ENCODE measurements at regions not wholly inside any gene's neighbourhood (a gene's known extent, or its start where the extent isn't known, plus 50 kb on each side); places are given as distances from the start of the nearest gene placed in this dataset.

DNA sequence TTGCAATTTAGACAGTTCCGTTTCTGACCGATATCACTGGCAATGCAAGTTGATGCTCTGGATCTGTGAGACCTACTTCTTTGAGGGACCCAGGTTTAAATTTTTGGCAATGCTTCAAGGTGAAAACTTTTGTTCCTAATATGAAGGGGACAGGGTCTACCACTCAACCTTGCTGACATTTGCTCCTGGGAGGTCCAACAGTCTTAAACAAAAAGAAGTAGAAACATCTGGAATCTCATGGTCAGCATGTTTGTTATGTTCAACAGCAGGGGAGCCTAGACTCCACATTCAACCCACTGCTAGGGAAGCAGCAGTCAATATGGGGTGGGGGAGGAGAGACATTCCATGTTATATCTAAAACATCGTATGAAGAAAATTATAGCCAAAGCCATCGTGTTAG is 196.4 kb downstream of the SIM1 start:
- DNase-seq, result no peak
- Mint-ChIP-seq H3K36me3 (ENCODE audit: insufficient read depth, unreplicated experiment) (no peaks in the 10 kb centered on the region), H3K4me1 (ENCODE audit: low read depth, unreplicated experiment) (no peaks in the 10 kb centered on the region), H3K27me3 (ENCODE audit: insufficient read depth, unreplicated experiment) (no peaks in the 10 kb centered on the region), H3K9me3 (ENCODE audit: unreplicated experiment) (no peaks in the 10 kb centered on the region), H3K27ac (ENCODE audit: unreplicated experiment) (no peak overlapping the region), H3K4me3 (ENCODE audit: unreplicated experiment) (no peak overlapping the region)
- H3K36me3 ChIP-seq (ENCODE audit: control insufficient read depth, insufficient read depth, low read length), result no peaks in the 10 kb centered on the region
- ChIA-PET POLR2A (no interaction called here), CTCF (no interaction called here)
- no TSS peak for BruUV-seq (replicated peaks)
- H3K4me1 ChIP-seq, result no peaks in the 10 kb centered on the region
- H3K27me3 ChIP-seq (replicated peaks; ENCODE audit: control insufficient read depth, insufficient read depth, low read length), result no peaks in the 10 kb centered on the region
- H3K9me3 ChIP-seq, result 0 out of 2 replicates have a peak, but pooled peaks cover 3% of the 10 kb centered on the region
- TF ChIP-seq, protein P1, sequence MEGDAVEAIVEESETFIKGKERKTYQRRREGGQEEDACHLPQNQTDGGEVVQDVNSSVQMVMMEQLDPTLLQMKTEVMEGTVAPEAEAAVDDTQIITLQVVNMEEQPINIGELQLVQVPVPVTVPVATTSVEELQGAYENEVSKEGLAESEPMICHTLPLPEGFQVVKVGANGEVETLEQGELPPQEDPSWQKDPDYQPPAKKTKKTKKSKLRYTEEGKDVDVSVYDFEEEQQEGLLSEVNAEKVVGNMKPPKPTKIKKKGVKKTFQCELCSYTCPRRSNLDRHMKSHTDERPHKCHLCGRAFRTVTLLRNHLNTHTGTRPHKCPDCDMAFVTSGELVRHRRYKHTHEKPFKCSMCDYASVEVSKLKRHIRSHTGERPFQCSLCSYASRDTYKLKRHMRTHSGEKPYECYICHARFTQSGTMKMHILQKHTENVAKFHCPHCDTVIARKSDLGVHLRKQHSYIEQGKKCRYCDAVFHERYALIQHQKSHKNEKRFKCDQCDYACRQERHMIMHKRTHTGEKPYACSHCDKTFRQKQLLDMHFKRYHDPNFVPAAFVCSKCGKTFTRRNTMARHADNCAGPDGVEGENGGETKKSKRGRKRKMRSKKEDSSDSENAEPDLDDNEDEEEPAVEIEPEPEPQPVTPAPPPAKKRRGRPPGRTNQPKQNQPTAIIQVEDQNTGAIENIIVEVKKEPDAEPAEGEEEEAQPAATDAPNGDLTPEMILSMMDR (IDR thresholded peaks at IDR 0.05; ENCODE audit: insufficient read depth in 1 of 2, low read depth in 1 of 2, low read length in 1 of 2, severe bottlenecking in 1 of 2, unreplicated experiment in 1 of 2), result no peak
- intact Hi-C loops (cut with micrococcal nuclease; ENCODE audit: unreplicated experiment), result no loop called here
- no peak overlapping the region for H3K4me3 ChIP-seq (ENCODE audit: low read depth, low read length)

GRCh38 chr6:100267721-100268123 is 197.0 kb downstream of the SIM1 start:
- BruUV-seq (replicated peaks), result no TSS peak
- intact Hi-C loops (cut with micrococcal nuclease; ENCODE audit: unreplicated experiment), result no loop called here
- H3K4me3 ChIP-seq (ENCODE audit: low read depth, low read length), result no peak overlapping the region
- ChIA-PET CTCF (no interaction called here), POLR2A (no interaction called here)
- no peak for DNase-seq
- H3K9me3 Mint-ChIP-seq (ENCODE audit: unreplicated experiment), result no peaks in the 10 kb centered on the region
- no peaks in the 10 kb centered on the region for H3K4me1 ChIP-seq
- no peak overlapping the region for H3K27ac Mint-ChIP-seq (ENCODE audit: unreplicated experiment)
- H3K4me1 Mint-ChIP-seq (ENCODE audit: low read depth, unreplicated experiment), result no peaks in the 10 kb centered on the region
- no peaks in the 10 kb centered on the region for H3K36me3 Mint-ChIP-seq (ENCODE audit: insufficient read depth, unreplicated experiment)
- no peak overlapping the region for H3K4me3 Mint-ChIP-seq (ENCODE audit: unreplicated experiment)
- no peaks in the 10 kb centered on the region for H3K27me3 Mint-ChIP-seq (ENCODE audit: insufficient read depth, unreplicated experiment)
- TF ChIP-seq, protein P1 (IDR thresholded peaks at IDR 0.05; ENCODE audit: insufficient read depth in 1 of 2, low read depth in 1 of 2, low read length in 1 of 2, severe bottlenecking in 1 of 2, unreplicated experiment in 1 of 2), result no peak
- no peaks in the 10 kb centered on the region for H3K36me3 ChIP-seq (ENCODE audit: control insufficient read depth, insufficient read depth, low read length)
- H3K9me3 ChIP-seq, result 0 out of 2 replicates have a peak, but pooled peaks cover 3% of the 10 kb centered on the region
- H3K27me3 ChIP-seq (replicated peaks; ENCODE audit: control insufficient read depth, insufficient read depth, low read length), result no peaks in the 10 kb centered on the region

DNA sequence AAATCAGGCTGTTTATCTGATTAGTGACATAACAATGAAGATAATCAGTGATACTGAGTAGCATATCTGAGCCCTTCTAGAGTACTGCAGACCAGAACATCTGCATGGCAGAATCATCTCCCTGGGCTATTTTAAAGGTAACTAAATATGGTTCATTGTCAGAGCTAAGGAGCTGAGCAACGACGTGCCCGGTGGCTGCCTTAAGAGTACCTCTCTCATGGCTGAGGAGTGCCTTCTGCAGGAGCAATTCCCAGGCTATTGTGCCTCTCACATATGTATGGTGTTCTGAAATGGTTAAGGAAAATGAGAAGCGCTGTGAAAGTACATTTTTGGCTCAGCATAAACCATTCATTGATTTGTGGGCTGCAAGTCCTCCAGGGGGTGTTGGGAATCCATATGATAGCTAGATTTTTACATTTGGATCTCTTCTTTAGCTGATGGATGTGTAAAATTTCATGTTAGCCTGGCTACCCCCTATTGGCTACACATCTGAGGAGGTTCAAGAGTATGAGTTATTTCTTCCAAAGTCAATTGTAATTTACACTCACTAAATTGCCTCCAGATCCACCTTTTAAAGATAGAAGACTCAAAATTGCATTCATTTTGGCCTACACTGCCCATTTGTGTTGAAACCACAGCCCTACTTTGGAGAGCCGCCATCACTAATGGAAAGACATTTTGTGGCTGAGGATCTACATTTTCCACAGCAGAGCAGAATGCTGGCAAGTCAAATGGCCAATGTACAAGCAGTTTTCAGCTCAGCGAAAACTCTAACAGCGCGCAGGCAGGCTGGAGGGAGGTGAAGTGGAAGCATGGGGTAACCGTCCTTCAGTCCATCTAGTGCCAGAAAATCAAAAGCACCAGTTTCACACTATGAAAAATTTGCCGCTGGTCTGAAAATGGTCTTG is 198.0 kb downstream of the SIM1 start:
- intact Hi-C loops (cut with micrococcal nuclease; ENCODE audit: unreplicated experiment), result no loop called here
- no peaks in the 10 kb centered on the region for H3K27me3 ChIP-seq (replicated peaks; ENCODE audit: control insufficient read depth, insufficient read depth, low read length)
- H3K9me3 ChIP-seq, result 0 out of 2 replicates have a peak, but pooled peaks cover 3% of the 10 kb centered on the region
- H3K4me1 Mint-ChIP-seq (ENCODE audit: low read depth, unreplicated experiment), result no peaks in the 10 kb centered on the region
- no peak overlapping the region for H3K4me3 Mint-ChIP-seq (ENCODE audit: unreplicated experiment)
- H3K36me3 ChIP-seq (ENCODE audit: control insufficient read depth, insufficient read depth, low read length), result no peaks in the 10 kb centered on the region
- H3K9me3 Mint-ChIP-seq (ENCODE audit: unreplicated experiment), result no peaks in the 10 kb centered on the region
- no peaks in the 10 kb centered on the region for H3K36me3 Mint-ChIP-seq (ENCODE audit: insufficient read depth, unreplicated experiment)
- POLR2A ChIA-PET, result no interaction called here
- no peak overlapping the region for H3K4me3 ChIP-seq (ENCODE audit: low read depth, low read length)
- DNase-seq, result no peak
- no peaks in the 10 kb centered on the region for H3K27me3 Mint-ChIP-seq (ENCODE audit: insufficient read depth, unreplicated experiment)
- CTCF ChIA-PET, result no interaction called here
- no peak overlapping the region for H3K27ac Mint-ChIP-seq (ENCODE audit: unreplicated experiment)
- no peaks in the 10 kb centered on the region for H3K4me1 ChIP-seq
- BruUV-seq (replicated peaks), result no TSS peak
- TF ChIP-seq, protein P1 (IDR thresholded peaks at IDR 0.05; ENCODE audit: insufficient read depth in 1 of 2, low read depth in 1 of 2, low read length in 1 of 2, severe bottlenecking in 1 of 2, unreplicated experiment in 1 of 2), result no peak
